Breast epithelium (tissue), 4 donors: ENCODE measurements at regions not wholly inside any gene's neighbourhood (a gene's known extent, or its start where the extent isn't known, plus 50 kb on each side); places are given as distances from the start of the nearest gene placed in this dataset.

ENCODE experiments used
- DNase-seq, 2 donors: peaks; one replicate each; pipeline ENCODE4 v3.0.0-alpha.2; 2019; ENCODE audit warnings: low spot score in 2 of 2
- H3K27ac ChIP-seq, 2 donors: fragments of 200-600 bp; sonication (generic) in 1 of 2; one replicate each; pipeline ENCODE4 v1.5.1; 2016 to 2019; ENCODE audit warnings: mild to moderate bottlenecking in 1 of 2
- H3K27me3 ChIP-seq, 2 donors: fragments of 200-600 bp; sonication (generic) in 1 of 2; one replicate each; pipeline versions ENCODE4 v1.5.1 to v1.6.0; 2017 to 2019; ENCODE audit warnings: control low read depth in 1 of 2, mild to moderate bottlenecking in 1 of 2
- H3K36me3 ChIP-seq: fragments of 200-600 bp; one replicate; pipeline ENCODE4 v1.5.1; 2019
- H3K4me1 ChIP-seq, 2 donors: fragments of 200-600 bp; sonication (generic); one replicate each; pipeline ENCODE4 v1.5.1; 2016 to 2019; ENCODE audit warnings: control low read depth in 1 of 2
- H3K4me3 ChIP-seq, 3 donors: fragments of 200-600 bp; sonication (generic); 1 replicate in 2 of 3; 2 replicates in 1 of 3; pipeline ENCODE4 v1.5.1; 2016 to 2019; ENCODE audit warnings: mild to moderate bottlenecking in 3 of 3, moderate library complexity in 2 of 3
- H3K9me3 ChIP-seq, 2 donors: fragments of 200-600 bp; sonication (generic) in 1 of 2; one replicate each; pipeline ENCODE4 v1.5.1; 2016 to 2019; ENCODE audit warnings: control low read depth in 1 of 2
- CTCF ChIP-seq, 3 donors: fragments of 450-650 bp; IDR thresholded peaks; one replicate each; pipeline ENCODE4 v1.5.1; 2016 to 2017; ENCODE audit warnings: antibody characterized with exemption in 3 of 3, mild to moderate bottlenecking in 3 of 3, moderate library complexity in 3 of 3
- POLR2A ChIP-seq: fragments of 450-650 bp; IDR thresholded peaks from one replicate; pipeline ENCODE4 v1.6.1; 2016; ENCODE audit warnings: antibody characterized with exemption, mild to moderate bottlenecking, moderate library complexity
- POLR2AphosphoS5 ChIP-seq, 3 donors: sonication (generic); formaldehyde crosslinking; IDR thresholded peaks; one replicate each; pipeline ENCODE4 v1.6.1; 2017; ENCODE audit warnings: antibody characterized with exemption in 3 of 3
- intact Hi-C: fragments of 100-400 bp; cut with DNase I; formaldehyde crosslinking; loops from one replicate; pipeline ENCODE4 v1.15.1; 2023; ENCODE audit warnings: low total_unique reads

DNA sequence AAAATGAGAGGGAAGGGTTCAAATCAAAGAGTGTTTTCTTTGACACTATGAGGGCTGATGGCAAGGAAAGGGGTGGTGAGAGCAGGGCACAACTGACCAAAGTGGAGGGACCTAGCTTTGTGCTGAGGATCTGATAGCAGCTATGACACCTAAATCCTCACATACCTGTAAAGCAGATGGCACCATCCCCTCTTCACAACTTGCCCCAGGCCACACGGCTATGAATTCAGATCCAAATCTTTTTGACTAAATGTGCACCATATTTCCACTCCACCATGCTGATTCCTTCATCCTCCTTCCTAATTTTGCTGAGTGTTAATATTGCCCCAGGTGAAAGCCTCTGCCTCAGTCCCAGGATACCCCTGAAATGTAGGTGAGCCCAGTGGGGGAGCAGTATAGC, 385.7 kb downstream of the PLPP3 start:
- H3K9me3 ChIP-seq, result no peaks in the 10 kb centered on the region
- DNase-seq, result no peak
- H3K36me3 ChIP-seq, result no peaks in the 10 kb centered on the region
- H3K4me3 ChIP-seq, result no peak overlapping the region
- no peaks in the 10 kb centered on the region for H3K27me3 ChIP-seq
- intact Hi-C loops, result no loop called here
- no peaks in the 10 kb centered on the region for H3K4me1 ChIP-seq
- TF ChIP-seq POLR2A (no peak), POLR2AphosphoS5 (IDR thresholded peaks at IDR 0.05) (no peak), CTCF (IDR thresholded peaks at IDR 0.05) (no peak)
- H3K27ac ChIP-seq, result no peak overlapping the region

GRCh38 chr1:56191369-56191768, 388.0 kb downstream of the PLPP3 start:
- TF ChIP-seq POLR2AphosphoS5 (IDR thresholded peaks at IDR 0.05) (no peak), POLR2A (no peak), CTCF (IDR thresholded peaks at IDR 0.05) (no peak)
- intact Hi-C loops, result no loop called here
- H3K9me3 ChIP-seq, result no peaks in the 10 kb centered on the region
- H3K27me3 ChIP-seq, result no peaks in the 10 kb centered on the region
- H3K4me1 ChIP-seq, result no peaks in the 10 kb centered on the region
- no peak overlapping the region for H3K27ac ChIP-seq
- DNase-seq, result no peak
- no peaks in the 10 kb centered on the region for H3K36me3 ChIP-seq
- no peak overlapping the region for H3K4me3 ChIP-seq

DNA sequence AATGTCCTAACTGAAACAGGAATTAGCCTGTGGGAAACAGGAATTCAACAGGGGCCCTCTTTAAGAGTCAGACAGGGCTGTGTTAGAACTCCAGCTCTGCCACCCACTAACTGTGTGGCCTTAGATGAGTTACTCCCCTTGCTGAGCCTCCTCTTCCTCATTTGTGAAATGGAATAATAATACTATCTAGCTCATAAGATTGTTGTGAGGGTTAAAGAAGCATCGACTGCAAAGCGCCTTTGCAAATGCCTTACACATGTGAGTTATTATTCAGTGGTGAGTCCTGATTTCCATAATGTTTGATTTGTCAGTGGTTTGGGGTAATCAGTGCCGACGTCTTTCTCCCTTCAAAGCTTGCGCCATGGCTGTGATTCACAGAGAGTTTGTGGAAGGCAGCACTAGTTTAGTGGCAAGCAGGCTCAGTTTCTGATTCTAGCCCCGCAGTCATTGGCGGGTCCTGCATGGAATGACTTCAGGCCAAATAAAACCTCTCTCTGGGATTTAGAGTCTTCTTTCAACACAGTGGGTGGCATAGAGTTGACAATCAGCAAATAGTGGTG, 388.5 kb downstream of the PLPP3 start:
- no peaks in the 10 kb centered on the region for H3K27me3 ChIP-seq
- H3K36me3 ChIP-seq, result no peaks in the 10 kb centered on the region
- intact Hi-C loops, result no loop called here
- no peaks in the 10 kb centered on the region for H3K9me3 ChIP-seq
- H3K27ac ChIP-seq, result no peak overlapping the region
- TF ChIP-seq POLR2AphosphoS5 (IDR thresholded peaks at IDR 0.05) (no peak), CTCF (IDR thresholded peaks at IDR 0.05) (no peak)
- no peaks in the 10 kb centered on the region for H3K4me1 ChIP-seq
- DNase-seq, result no peak
- no peak overlapping the region for H3K4me3 ChIP-seq

- Histone ChIP-seq H3K4me3 (no peak overlapping the region), H3K27me3 (no peaks in the 10 kb centered on the region), H3K36me3 (no peaks in the 10 kb centered on the region), H3K27ac (no peak overlapping the region), H3K9me3 (no peaks in the 10 kb centered on the region), H3K4me1 (no peaks in the 10 kb centered on the region)
- intact Hi-C loops, result no loop called here
- TF ChIP-seq POLR2AphosphoS5 (IDR thresholded peaks at IDR 0.05), result no peak
- no peak for TF ChIP-seq POLR2A
- no peak for TF ChIP-seq CTCF (IDR thresholded peaks at IDR 0.05)
- no peak for DNase-seq
These were observed 389.2 kb downstream of the PLPP3 start for GRCh38 chr1:56189946-56190805.

GRCh38 chr1:56189454-56189853, 389.9 kb downstream of the PLPP3 start:
- no peak overlapping the region for H3K4me3 ChIP-seq
- intact Hi-C loops, result no loop called here
- TF ChIP-seq POLR2A (no peak), CTCF (IDR thresholded peaks at IDR 0.05) (no peak), POLR2AphosphoS5 (IDR thresholded peaks at IDR 0.05) (no peak)
- H3K9me3 ChIP-seq, result no peaks in the 10 kb centered on the region
- no peaks in the 10 kb centered on the region for H3K36me3 ChIP-seq
- no peaks in the 10 kb centered on the region for H3K27me3 ChIP-seq
- no peaks in the 10 kb centered on the region for H3K4me1 ChIP-seq
- DNase-seq, result no peak
- H3K27ac ChIP-seq, result no peak overlapping the region
